ENCODE measurements at regions not wholly inside any gene's neighbourhood (a gene's known extent, or its start where the extent isn't known, plus 50 kb on each side); places are given as distances from the start of the nearest gene placed in this dataset.

- DNase-seq (ENCODE audit: low spot score), result no peak
Observed at GRCh38 chr3:14590569-14590968, 50.4 kb upstream of the GRIP2 start.

DNA sequence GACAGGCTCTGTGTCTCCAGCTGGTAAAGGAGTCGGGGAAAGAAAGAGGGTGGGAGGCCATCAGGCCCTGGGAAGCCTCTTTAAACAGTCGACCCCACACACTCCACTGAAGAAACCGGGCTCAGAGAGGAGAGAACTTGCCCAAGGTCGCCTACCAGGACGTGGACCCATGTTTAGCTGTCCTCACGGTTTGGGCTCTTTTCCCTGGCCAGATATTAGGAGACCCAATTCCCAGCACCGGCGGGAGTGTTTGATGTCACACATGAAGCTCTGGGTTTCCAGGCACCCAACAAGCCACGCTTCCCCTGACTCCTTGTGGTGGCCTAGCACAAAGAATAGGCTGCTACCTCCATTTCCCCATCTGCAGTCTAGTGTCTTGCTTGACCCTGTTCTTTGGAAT, 52.2 kb upstream of the GRIP2 start:
- no peak for DNase-seq (ENCODE audit: low spot score)

- DNase-seq (ENCODE audit: low spot score), result no peak
Observed at GRCh38 chr3:14592836-14593235, 52.7 kb upstream of the GRIP2 start.

- no peak for DNase-seq (ENCODE audit: low spot score)
Observed at GRCh38 chr3:14594234-14594633, 54.1 kb upstream of the GRIP2 start.

DNA sequence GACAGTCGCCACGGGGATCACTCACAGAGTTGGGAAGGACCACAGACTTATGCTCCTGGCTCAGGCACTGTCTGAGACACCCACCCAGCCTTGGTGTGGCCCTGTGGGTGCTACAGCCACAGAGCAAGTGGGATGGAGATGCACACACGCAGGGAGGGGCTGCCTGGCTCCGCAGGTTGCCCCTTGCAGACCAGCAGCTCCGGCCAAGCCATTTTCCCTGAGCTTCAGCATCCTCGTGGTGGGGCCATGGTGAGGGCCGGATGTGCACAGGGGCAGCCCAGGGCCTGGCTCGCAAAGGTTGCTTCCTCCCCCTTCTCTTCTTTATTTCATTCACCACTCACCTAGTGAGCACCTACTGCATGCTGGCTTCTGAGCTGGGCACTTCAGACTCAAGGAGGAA, 55.4 kb upstream of the GRIP2 start:
- DNase-seq (ENCODE audit: low spot score), result no peak

- DNase-seq (ENCODE audit: low spot score), result no peak
Observed at GRCh38 chr3:14597266-14597665, 54.3 kb upstream of the CCDC174 start.

DNA sequence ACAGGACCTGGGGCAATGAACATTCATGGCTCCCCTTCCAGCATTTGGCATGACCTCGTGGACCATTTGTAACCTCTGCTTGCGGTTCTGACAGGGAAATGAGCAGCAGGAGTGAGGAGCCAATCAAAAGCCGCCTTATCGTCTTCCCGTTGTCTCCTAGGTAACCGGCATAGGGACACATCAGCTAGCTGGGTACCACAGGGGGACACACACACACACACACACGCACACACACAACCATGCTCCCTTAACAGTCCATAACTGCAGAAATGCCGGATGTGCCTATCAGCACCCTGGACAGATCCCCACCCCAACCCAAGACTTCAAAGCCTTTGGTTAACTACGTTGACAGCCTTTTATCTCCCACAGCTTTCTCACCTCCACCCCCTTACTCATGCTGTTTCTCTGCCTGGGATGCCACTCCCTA, 53.4 kb upstream of the CCDC174 start:
- peak; percentile 64 for DNase-seq (ENCODE audit: low spot score)

DNA sequence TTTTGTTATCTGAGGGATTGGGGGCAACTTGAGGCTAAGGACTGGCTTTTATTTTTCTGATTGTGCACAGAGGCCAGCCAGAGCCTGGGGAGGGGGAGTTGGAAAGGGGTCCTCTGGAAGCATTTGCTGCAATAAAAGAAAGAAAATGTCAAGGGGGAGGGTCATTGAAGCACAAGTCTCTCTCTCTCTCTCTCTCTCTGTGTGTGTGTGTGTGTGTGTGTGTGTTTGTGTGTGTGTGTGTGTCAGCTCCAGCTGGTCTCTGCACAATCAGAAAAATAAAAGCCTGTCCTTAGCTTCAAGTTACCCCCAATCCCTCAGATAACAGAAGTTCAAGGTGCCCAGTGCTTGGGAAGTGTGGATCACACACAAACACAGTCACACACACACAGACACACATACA, 52.1 kb upstream of the CCDC174 start:
- no peak for DNase-seq (ENCODE audit: low spot score)

DNA sequence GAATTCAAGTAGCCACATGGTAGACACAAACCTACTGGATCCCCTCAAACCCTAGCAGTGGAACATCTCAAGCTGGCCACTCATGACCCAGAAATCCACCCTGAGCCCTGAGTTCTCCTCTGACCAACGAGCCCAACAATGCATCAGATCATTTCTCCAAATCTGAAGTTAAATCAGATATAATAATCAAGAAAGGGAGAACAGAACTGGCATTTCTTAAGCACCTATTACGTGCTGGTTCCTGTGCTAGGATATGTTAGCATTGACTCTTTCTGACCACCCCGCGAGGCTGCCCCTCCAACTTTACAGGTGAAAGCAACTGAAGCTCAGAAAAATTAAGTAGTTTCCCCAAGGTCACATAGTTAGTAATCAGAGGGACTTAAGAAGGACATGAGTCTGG, 51.5 kb upstream of the CCDC174 start:
- DNase-seq (ENCODE audit: low spot score), result no peak

- DNase-seq (ENCODE audit: low spot score), result no peak
Observed at GRCh38 chr3:14600856-14601610, 50.5 kb upstream of the CCDC174 start.

DNA sequence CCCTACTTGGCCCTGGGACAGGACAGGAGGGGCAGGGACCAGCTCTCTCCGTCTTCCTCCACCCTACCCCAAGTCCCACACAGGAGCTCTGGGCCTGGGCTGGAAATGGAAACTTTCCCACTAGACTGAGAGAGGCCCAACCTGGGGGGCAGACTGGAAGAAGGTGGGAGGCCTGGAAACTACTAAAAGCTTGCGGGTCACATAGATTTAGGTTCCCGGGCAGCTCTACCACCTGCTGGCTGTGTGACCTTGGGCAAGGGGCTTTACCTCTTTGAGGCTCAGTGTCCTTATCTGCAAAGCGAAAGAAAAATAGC, 49.9 kb upstream of the CCDC174 start:
- no peak for DNase-seq (ENCODE audit: low spot score)

All from GM03348 (cell line).